ENCODE measurements at regions not wholly inside any gene's neighbourhood (a gene's known extent, or its start where the extent isn't known, plus 50 kb on each side); places are given as distances from the start of the nearest gene placed in this dataset.
A peak's percentile ranks its signal among the peaks of the same experiment; 100 is the strongest.

DNA sequence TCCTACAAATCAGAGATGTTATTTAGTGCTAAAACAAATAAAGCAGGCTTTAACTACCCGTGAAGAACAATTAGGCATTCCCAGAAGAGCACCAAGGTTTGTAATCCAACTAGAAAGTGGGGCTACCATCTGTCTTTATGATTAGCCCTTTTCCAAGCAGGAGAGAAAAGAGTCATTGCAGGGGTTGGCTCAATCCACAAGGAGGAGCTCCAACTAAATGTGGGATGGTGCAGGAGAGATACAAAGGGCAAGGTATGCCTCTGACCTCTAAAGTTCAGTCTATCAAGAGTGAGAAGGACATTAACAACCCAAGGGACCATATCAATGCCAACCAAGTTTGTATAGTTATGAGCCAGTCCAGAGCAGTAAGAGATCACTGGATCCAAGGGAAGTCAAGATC, 382.7 kb upstream of the DUSP10 start:
- no peak for TF ChIP-seq POLR2A (IDR thresholded peaks at IDR 0.05; ENCODE audit: borderline replicate concordance, extremely low read depth, insufficient read depth, insufficient read length)
- TF ChIP-seq, protein P1, sequence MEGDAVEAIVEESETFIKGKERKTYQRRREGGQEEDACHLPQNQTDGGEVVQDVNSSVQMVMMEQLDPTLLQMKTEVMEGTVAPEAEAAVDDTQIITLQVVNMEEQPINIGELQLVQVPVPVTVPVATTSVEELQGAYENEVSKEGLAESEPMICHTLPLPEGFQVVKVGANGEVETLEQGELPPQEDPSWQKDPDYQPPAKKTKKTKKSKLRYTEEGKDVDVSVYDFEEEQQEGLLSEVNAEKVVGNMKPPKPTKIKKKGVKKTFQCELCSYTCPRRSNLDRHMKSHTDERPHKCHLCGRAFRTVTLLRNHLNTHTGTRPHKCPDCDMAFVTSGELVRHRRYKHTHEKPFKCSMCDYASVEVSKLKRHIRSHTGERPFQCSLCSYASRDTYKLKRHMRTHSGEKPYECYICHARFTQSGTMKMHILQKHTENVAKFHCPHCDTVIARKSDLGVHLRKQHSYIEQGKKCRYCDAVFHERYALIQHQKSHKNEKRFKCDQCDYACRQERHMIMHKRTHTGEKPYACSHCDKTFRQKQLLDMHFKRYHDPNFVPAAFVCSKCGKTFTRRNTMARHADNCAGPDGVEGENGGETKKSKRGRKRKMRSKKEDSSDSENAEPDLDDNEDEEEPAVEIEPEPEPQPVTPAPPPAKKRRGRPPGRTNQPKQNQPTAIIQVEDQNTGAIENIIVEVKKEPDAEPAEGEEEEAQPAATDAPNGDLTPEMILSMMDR (IDR thresholded peaks at IDR 0.05 in 2 of 3, conservative IDR thresholded peaks at IDR 0.05 in 1 of 3; ENCODE audit: borderline replicate concordance in 1 of 3, insufficient read depth in 1 of 3, low read depth in 2 of 3, low read length in 2 of 3): peak; percentile 33 to 65 (median 47); a peak in 4 of 6 replicates
- no peak for TF ChIP-seq EZH2 (IDR thresholded peaks at IDR 0.05)
- TF ChIP-seq SRF (IDR thresholded peaks at IDR 0.05; ENCODE audit: low read depth): no peak
- TF ChIP-seq, protein P2, sequence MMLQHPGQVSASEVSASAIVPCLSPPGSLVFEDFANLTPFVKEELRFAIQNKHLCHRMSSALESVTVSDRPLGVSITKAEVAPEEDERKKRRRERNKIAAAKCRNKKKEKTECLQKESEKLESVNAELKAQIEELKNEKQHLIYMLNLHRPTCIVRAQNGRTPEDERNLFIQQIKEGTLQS (IDR thresholded peaks at IDR 0.05): no peak
- peak; percentile 70 for TF ChIP-seq RAD21 (IDR thresholded peaks at IDR 0.05; ENCODE audit: low read depth)
- no peak for TF ChIP-seq FOSL1 (IDR thresholded peaks at IDR 0.05; ENCODE audit: low read depth)
- no peak for TF ChIP-seq CEBPB (IDR thresholded peaks at IDR 0.05; ENCODE audit: low read depth)
- no peak for TF ChIP-seq POLR2AphosphoS5 (IDR thresholded peaks at IDR 0.05; ENCODE audit: low read depth, low read length)

All from HCT116 (cell line).